Mesendoderm (in vitro differentiated cells): ENCODE measurements at regions not wholly inside any gene's neighbourhood (a gene's known extent, or its start where the extent isn't known, plus 50 kb on each side); places are given as distances from the start of the nearest gene placed in this dataset.

ENCODE experiments used
- DNase-seq: peaks from one replicate; pipeline ENCODE4 v3.0.0; 2013
- H2AK5ac ChIP-seq: 2 replicates; pipeline ENCODE4 v1.6.1; 2013; ENCODE audit warnings: low read length, inconsistent platforms
- H2BK120ac ChIP-seq: 2 replicates; pipeline ENCODE4 v1.6.1; 2013; ENCODE audit warnings: low read depth, mild to moderate bottlenecking, low read length, moderate library complexity, mixed read lengths
- H2BK15ac ChIP-seq: replicated peaks from 2 replicates; pipeline ENCODE4 v1.6.1; 2013; ENCODE audit warnings: low read depth, mild to moderate bottlenecking, moderate library complexity
- H2BK5ac ChIP-seq: 2 replicates; pipeline ENCODE4 v1.6.1; 2013; ENCODE audit warnings: low read length, inconsistent platforms
- H3K18ac ChIP-seq: 2 replicates; pipeline ENCODE4 v1.6.1; 2013; ENCODE audit warnings: mild to moderate bottlenecking, low read length, mixed read lengths
- H3K23ac ChIP-seq: one replicate; pipeline ENCODE4 v1.6.1; 2013; ENCODE audit warnings: low read length
- H3K27ac ChIP-seq: 2 replicates; pipeline ENCODE4 v1.5.1; 2013; ENCODE audit warnings: low read depth, mild to moderate bottlenecking, inconsistent platforms, low read length, moderate library complexity
- H3K27me3 ChIP-seq: 2 replicates; pipeline ENCODE4 v1.6.1; 2013; ENCODE audit warnings: low read length, control low read depth, mild to moderate bottlenecking, inconsistent platforms; ENCODE audit not compliant: insufficient read depth, poor library complexity
- H3K36me3 ChIP-seq: 2 replicates; pipeline ENCODE4 v1.6.1; 2013; ENCODE audit warnings: low read length, inconsistent platforms; ENCODE audit not compliant: control insufficient read depth, insufficient read depth
- H3K4ac ChIP-seq: one replicate; pipeline ENCODE4 v1.6.1; 2013; ENCODE audit warnings: low read depth, mild to moderate bottlenecking, low read length, moderate library complexity
- H3K4me1 ChIP-seq: 2 replicates; pipeline ENCODE4 v1.6.1; 2013; ENCODE audit warnings: low read depth, low read length, inconsistent platforms; ENCODE audit not compliant: control insufficient read depth
- H3K4me2 ChIP-seq: 2 replicates; pipeline ENCODE4 v1.6.1; 2013; ENCODE audit warnings: low read length
- H3K4me3 ChIP-seq: 2 replicates; pipeline ENCODE4 v1.5.1; 2013; ENCODE audit warnings: mild to moderate bottlenecking, low read length
- H3K56ac ChIP-seq: one replicate; pipeline ENCODE4 v1.6.1; 2013; ENCODE audit warnings: low read length
- H3K79me1 ChIP-seq: 2 replicates; pipeline ENCODE4 v1.6.1; 2013; ENCODE audit warnings: low read length, inconsistent platforms
- H3K79me2 ChIP-seq: 2 replicates; pipeline ENCODE4 v1.6.1; 2013; ENCODE audit warnings: mild to moderate bottlenecking, low read length; ENCODE audit not compliant: control insufficient read depth, insufficient read depth
- H3K9ac ChIP-seq: 2 replicates; pipeline ENCODE4 v1.6.1; 2013; ENCODE audit warnings: low read length, inconsistent platforms
- H4K5ac ChIP-seq: one replicate; pipeline ENCODE4 v1.6.1; 2013; ENCODE audit warnings: low read length
- H4K8ac ChIP-seq: one replicate; pipeline ENCODE4 v1.6.1; 2013; ENCODE audit warnings: low read depth, mild to moderate bottlenecking, control low read depth, low read length, moderate library complexity
- WGBS: extraction: QIAGEN DNeasy Blood & Tissue Kit; methylation state at CpG from one replicate; pipeline ENCODE4 v1.1.7; 2013; ENCODE audit warnings: low lambda C conversion rate, missing lambda C conversion rate; ENCODE audit not compliant: insufficient coverage; ENCODE audit errors: extremely low coverage; 5-methylcytosine and 5-hydroxymethylcytosine counted together

DNA sequence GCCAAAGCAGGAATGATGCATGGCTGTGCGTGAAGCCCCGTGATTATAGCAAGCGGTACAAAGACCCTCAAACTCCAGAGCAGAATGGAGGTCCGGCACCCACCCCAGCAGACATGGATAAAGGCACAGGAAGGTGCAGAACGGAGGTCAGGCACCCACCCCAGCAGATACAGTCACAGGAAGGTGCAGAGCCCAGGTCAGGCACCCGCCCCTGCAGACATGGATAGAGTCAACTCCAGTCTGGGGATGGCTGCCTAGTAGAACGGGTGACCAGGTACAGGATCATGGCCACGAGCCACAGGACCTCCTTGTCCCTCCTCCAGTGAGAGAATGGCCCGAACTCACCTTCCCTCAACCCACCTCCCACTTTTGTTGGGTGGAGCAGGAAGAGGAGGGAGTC lies 318.3 kb upstream of the SALL3 start:
- no peak overlapping the region for H3K27ac ChIP-seq
- no peaks in the 10 kb centered on the region for H3K4me1 ChIP-seq
- WGBS, result no CpG with 5 or more reads among the region's 9 CpGs
- no peaks in the 10 kb centered on the region for H3K79me1 ChIP-seq
- H4K5ac ChIP-seq, result no peak overlapping the region
- H3K56ac ChIP-seq, result no peak overlapping the region
- no peak overlapping the region for H3K18ac ChIP-seq
- no peaks in the 10 kb centered on the region for H3K27me3 ChIP-seq
- H2BK15ac ChIP-seq, result no peak overlapping the region
- no peak overlapping the region for H4K8ac ChIP-seq
- H2BK120ac ChIP-seq, result no peak overlapping the region
- no peak overlapping the region for H3K9ac ChIP-seq
- H3K4me2 ChIP-seq, result no peak overlapping the region
- no peak overlapping the region for H2BK5ac ChIP-seq
- no peak overlapping the region for H3K4ac ChIP-seq
- DNase-seq, result no peak
- no peak overlapping the region for H2AK5ac ChIP-seq
- H3K4me3 ChIP-seq, result no peak overlapping the region
- no peak overlapping the region for H3K23ac ChIP-seq
- H3K79me2 ChIP-seq, result no peaks in the 10 kb centered on the region
- H3K36me3 ChIP-seq, result no peaks in the 10 kb centered on the region

DNA sequence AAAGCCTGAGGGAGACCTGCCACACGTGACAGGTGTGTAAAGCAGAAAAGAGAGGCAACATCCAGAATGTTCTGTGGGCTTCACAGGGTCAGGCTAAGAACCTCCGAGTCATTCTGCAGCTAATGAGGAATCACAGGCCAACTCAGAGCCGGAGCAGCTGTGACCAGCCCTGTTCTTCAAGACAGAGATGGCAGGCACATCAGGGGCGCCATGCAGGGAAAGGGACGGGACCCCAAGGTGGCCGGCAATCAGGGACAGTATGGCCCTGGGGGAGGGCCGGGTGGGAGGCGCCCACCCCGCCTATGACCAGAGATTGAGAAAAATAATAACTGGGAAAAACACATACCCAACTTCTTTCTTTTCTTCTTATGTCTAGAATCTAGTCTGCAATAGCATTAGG lies 316.7 kb upstream of the SALL3 start:
- H2BK120ac ChIP-seq, result no peak overlapping the region

DNA sequence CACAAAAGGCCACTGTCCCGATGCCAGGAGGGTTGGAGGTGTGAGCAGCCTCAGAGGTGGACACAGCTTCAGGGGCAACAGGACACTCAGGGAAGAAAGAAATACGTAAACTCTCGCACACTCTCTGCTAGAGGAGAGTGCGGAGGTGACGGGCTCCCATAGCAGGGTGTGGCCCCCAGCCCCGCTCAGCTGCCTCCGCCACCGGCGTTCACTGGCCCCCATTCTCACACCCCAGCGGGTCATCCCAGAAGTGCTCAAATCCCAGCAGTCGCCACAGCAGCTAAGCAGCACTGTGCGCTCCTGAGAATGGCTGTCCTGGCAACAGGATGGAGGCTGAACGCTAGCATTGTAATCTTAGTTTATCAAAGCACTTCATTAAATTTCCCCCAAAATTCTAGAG lies 315.6 kb upstream of the SALL3 start:
- no peaks in the 10 kb centered on the region for H3K79me1 ChIP-seq
- no peak overlapping the region for H3K4me2 ChIP-seq
- no peak overlapping the region for H3K18ac ChIP-seq
- no peaks in the 10 kb centered on the region for H3K4me1 ChIP-seq
- H2BK5ac ChIP-seq, result no peak overlapping the region
- H4K5ac ChIP-seq, result no peak overlapping the region
- H3K4me3 ChIP-seq, result no peak overlapping the region
- H3K27me3 ChIP-seq, result no peaks in the 10 kb centered on the region
- H3K23ac ChIP-seq, result no peak overlapping the region
- no peak overlapping the region for H2BK15ac ChIP-seq
- H4K8ac ChIP-seq, result no peak overlapping the region
- no peak overlapping the region for H3K4ac ChIP-seq
- no peak overlapping the region for H3K56ac ChIP-seq
- H2BK120ac ChIP-seq, result no peak overlapping the region
- H3K27ac ChIP-seq, result no peak overlapping the region
- H3K79me2 ChIP-seq, result no peaks in the 10 kb centered on the region
- H3K36me3 ChIP-seq, result no peaks in the 10 kb centered on the region
- no CpG with 5 or more reads among the region's 13 CpGs for WGBS
- H2AK5ac ChIP-seq, result no peak overlapping the region
- no peak overlapping the region for H3K9ac ChIP-seq
- DNase-seq, result no peak

More for the DNA sequence above, 316.7 kb upstream of the SALL3 start:
- Histone ChIP-seq H3K27ac (no peak overlapping the region), H3K4me3 (no peak overlapping the region), H2BK5ac (no peak overlapping the region), H3K18ac (no peak overlapping the region), H4K5ac (no peak overlapping the region), H3K79me1 (no peaks in the 10 kb centered on the region), H3K56ac (no peak overlapping the region), H2AK5ac (no peak overlapping the region), H3K4me2 (no peak overlapping the region), H2BK15ac (no peak overlapping the region), H3K9ac (no peak overlapping the region), H3K27me3 (no peaks in the 10 kb centered on the region), H3K4ac (no peak overlapping the region), H3K23ac (no peak overlapping the region), H3K79me2 (no peaks in the 10 kb centered on the region), H4K8ac (no peak overlapping the region), H3K4me1 (no peaks in the 10 kb centered on the region), H3K36me3 (no peaks in the 10 kb centered on the region)
- no peak for DNase-seq
- no CpG with 5 or more reads among the region's 9 CpGs for WGBS

DNA sequence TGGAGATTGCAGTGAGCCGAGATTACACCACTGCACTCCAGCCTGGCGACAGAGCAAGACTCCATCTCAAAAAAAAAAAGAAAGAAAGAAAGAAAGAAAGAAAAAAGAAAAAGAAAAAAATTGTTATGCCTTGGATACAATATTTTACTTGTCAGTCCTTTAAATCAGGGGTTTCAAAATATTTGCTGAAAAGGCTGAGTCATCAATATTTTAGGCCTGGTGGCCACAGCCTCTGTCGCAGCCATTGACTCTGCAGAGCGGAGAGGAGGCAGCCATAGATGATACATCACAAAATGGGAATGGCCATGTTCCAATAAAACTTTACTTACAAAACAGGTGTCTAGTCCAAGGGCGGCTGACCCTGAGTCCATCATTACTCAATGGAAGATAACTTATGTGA lies 314.8 kb upstream of the SALL3 start:
- no CpG with 5 or more reads among the region's 5 CpGs for WGBS
- no peak overlapping the region for H2BK15ac ChIP-seq

DNA sequence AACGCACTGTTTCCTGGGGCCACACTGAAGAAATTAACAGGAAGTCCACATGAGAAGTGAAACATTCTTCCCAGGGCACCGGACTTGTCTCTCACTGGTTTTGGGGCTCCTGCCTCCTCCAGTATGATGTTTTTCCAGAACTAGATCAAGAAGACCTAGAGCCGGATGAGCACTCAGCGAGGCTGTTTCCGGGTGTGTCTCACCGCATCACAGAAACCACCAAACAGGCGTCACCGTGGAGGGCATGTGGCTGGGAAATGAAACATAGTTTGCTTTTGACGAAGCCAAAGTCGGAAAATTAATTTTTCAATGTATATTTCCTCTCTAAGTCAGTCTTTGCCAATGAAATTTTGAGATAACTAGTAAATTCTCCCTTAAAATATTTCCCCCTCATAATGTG lies 314.0 kb upstream of the SALL3 start:
- Histone ChIP-seq H3K27ac (no peak overlapping the region), H2AK5ac (no peak overlapping the region), H2BK15ac (no peak overlapping the region), H3K36me3 (no peaks in the 10 kb centered on the region), H2BK5ac (no peak overlapping the region), H3K18ac (no peak overlapping the region), H3K4ac (no peak overlapping the region), H4K5ac (no peak overlapping the region), H3K4me1 (no peaks in the 10 kb centered on the region), H3K79me2 (no peaks in the 10 kb centered on the region), H2BK120ac (no peak overlapping the region), H3K23ac (no peak overlapping the region), H3K27me3 (no peaks in the 10 kb centered on the region), H3K79me1 (no peaks in the 10 kb centered on the region), H3K9ac (no peak overlapping the region), H3K4me2 (no peak overlapping the region), H4K8ac (no peak overlapping the region), H3K56ac (no peak overlapping the region), H3K4me3 (no peak overlapping the region)
- WGBS, result no CpG with 5 or more reads among the region's 10 CpGs
- no peak for DNase-seq

More for the DNA sequence above, 314.8 kb upstream of the SALL3 start:
- Histone ChIP-seq H3K27me3 (no peaks in the 10 kb centered on the region), H3K23ac (no peak overlapping the region), H3K4me2 (no peak overlapping the region), H4K5ac (no peak overlapping the region), H3K79me1 (no peaks in the 10 kb centered on the region), H3K56ac (no peak overlapping the region), H2BK120ac (no peak overlapping the region), H3K36me3 (no peaks in the 10 kb centered on the region), H4K8ac (no peak overlapping the region), H3K4me1 (no peaks in the 10 kb centered on the region), H3K9ac (no peak overlapping the region), H3K18ac (no peak overlapping the region), H3K27ac (no peak overlapping the region), H3K79me2 (no peaks in the 10 kb centered on the region), H2AK5ac (no peak overlapping the region), H3K4me3 (no peak overlapping the region), H2BK5ac (no peak overlapping the region), H3K4ac (no peak overlapping the region)
- no peak for DNase-seq

DNA sequence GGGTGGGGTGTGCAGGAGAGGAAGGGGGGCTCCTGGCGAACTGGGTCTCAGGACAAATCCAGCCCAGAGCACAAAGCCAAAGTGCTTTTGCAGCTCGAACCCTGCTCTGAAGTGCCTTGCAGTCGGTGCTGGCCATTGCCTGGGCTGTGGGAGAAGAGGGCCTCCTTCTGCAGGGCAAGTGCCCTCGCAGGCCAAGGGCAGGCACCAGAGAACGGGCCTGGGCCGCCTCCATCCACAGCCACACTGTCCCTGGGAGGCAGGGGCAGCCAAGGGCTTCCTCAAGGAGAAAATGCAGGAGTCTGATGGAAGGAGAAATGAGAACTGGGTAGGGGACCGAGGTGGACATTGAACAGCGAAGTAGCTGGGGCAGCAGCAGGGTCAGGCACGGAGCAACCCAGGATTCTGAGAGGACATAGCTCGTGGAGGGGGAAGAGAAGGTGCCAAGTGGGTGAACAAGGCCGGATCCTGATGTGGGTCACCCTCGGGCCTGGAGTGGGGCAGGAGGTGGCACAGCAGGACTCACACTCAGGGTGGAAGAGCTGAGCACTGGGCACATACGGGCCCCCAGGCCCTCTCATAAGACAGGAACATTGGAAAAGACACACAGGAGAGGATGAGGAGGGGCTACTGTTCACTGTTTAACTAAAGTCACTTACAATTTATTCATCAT lies 312.8 kb upstream of the SALL3 start:
- Histone ChIP-seq H3K9ac (no peak overlapping the region), H3K36me3 (no peaks in the 10 kb centered on the region), H2BK5ac (no peak overlapping the region), H2BK120ac (no peak overlapping the region), H3K4me3 (no peak overlapping the region), H2BK15ac (no peak overlapping the region), H3K4me2 (no peak overlapping the region), H3K23ac (no peak overlapping the region), H2AK5ac (no peak overlapping the region), H4K5ac (no peak overlapping the region), H3K79me2 (no peaks in the 10 kb centered on the region), H3K4ac (no peak overlapping the region), H3K4me1 (no peaks in the 10 kb centered on the region), H3K27me3 (no peaks in the 10 kb centered on the region), H4K8ac (no peak overlapping the region), H3K27ac (no peak overlapping the region), H3K56ac (no peak overlapping the region), H3K79me1 (no peaks in the 10 kb centered on the region), H3K18ac (no peak overlapping the region)
- DNase-seq, result no peak
- no CpG with 5 or more reads among the region's 13 CpGs for WGBS
